Nephron (organoid): ENCODE measurements at regions not wholly inside any gene's neighbourhood (a gene's known extent, or its start where the extent isn't known, plus 50 kb on each side); places are given as distances from the start of the nearest gene placed in this dataset.

Experiments used
- H3K27ac Mint-ChIP-seq, 3 experiments: 2 replicates each; pipeline ENCODE4 v1.8.0; 2020; ENCODE audit warnings: mixed read lengths in 3 of 3, mild to moderate bottlenecking in 2 of 3, moderate library complexity in 1 of 3
- H3K27me3 Mint-ChIP-seq: 2 replicates; pipeline ENCODE4 v1.8.0; 2021; ENCODE audit warnings: low read depth, mild to moderate bottlenecking, moderate library complexity, mixed read lengths
- H3K36me3 Mint-ChIP-seq: 2 replicates; pipeline ENCODE4 v1.8.0; 2020; ENCODE audit warnings: low read depth, mixed read lengths
- H3K4me1 Mint-ChIP-seq: 2 replicates; pipeline ENCODE4 v1.8.0; 2020; ENCODE audit warnings: mixed read lengths
- H3K4me3 Mint-ChIP-seq, 3 experiments: 2 replicates each; pipeline ENCODE4 v1.8.0; 2020; ENCODE audit warnings: mild to moderate bottlenecking in 3 of 3, mixed read lengths in 3 of 3, moderate library complexity in 2 of 3
- H3K9me3 Mint-ChIP-seq: 2 replicates; pipeline ENCODE4 v1.8.0; 2020; ENCODE audit warnings: mixed read lengths
- CTCF ChIP-seq, 3 experiments: fragments of 200-600 bp; sonication (generic); IDR thresholded peaks; one replicate each; pipeline ENCODE4 v1.5.0; 2021; ENCODE audit warnings: antibody characterized with exemption in 3 of 3; ENCODE audit not compliant: unreplicated experiment in 3 of 3

- H3K27me3 Mint-ChIP-seq, result peaks cover 7% of the 10 kb centered on the region
- H3K4me1 Mint-ChIP-seq, result peaks cover 37% of the 10 kb centered on the region
- no peaks in the 10 kb centered on the region for H3K36me3 Mint-ChIP-seq
- no peak overlapping the region for H3K4me3 Mint-ChIP-seq
- H3K27ac Mint-ChIP-seq, result peak overlapping the region; percentile 27 to 77 (median 32)
- no peak for TF ChIP-seq CTCF (IDR thresholded peaks at IDR 0.05; ENCODE audit: unreplicated experiment in 3 of 3)
- H3K9me3 Mint-ChIP-seq, result peaks cover 4% of the 10 kb centered on the region
These were observed 78.9 kb downstream of the EMP1 start for GRCh38 chr12:13275241-13276085.

- H3K27me3 Mint-ChIP-seq, result peaks cover 7% of the 10 kb centered on the region
- TF ChIP-seq CTCF (IDR thresholded peaks at IDR 0.05; ENCODE audit: unreplicated experiment in 3 of 3), result no peak
- H3K9me3 Mint-ChIP-seq, result peaks cover 4% of the 10 kb centered on the region
- H3K27ac Mint-ChIP-seq, result no peak overlapping the region
- no peak overlapping the region for H3K4me3 Mint-ChIP-seq
- H3K36me3 Mint-ChIP-seq, result no peaks in the 10 kb centered on the region
- H3K4me1 Mint-ChIP-seq, result peaks cover 33% of the 10 kb centered on the region
These were observed 77.3 kb downstream of the EMP1 start for GRCh38 chr12:13273850-13274249.

- no peak for TF ChIP-seq CTCF (IDR thresholded peaks at IDR 0.05; ENCODE audit: unreplicated experiment in 3 of 3)
- Mint-ChIP-seq H3K27ac (peak overlapping the region in 1 of 3 experiments; percentile 5), H3K4me3 (no peak overlapping the region), H3K4me1 (peaks cover 37% of the 10 kb centered on the region), H3K36me3 (no peaks in the 10 kb centered on the region), H3K9me3 (peaks cover 4% of the 10 kb centered on the region), H3K27me3 (peaks cover 7% of the 10 kb centered on the region)
These were observed 76.6 kb downstream of the EMP1 start for GRCh38 chr12:13273097-13273496.

GRCh38 chr12:13270817-13271216, 74.3 kb downstream of the EMP1 start:
- no peak for TF ChIP-seq CTCF (IDR thresholded peaks at IDR 0.05; ENCODE audit: unreplicated experiment in 3 of 3)
- Mint-ChIP-seq H3K4me1 (peaks cover 32% of the 10 kb centered on the region), H3K27ac (no peak overlapping the region), H3K27me3 (peaks cover 7% of the 10 kb centered on the region), H3K9me3 (peaks cover 4% of the 10 kb centered on the region), H3K36me3 (no peaks in the 10 kb centered on the region), H3K4me3 (no peak overlapping the region)
